GM19351 (cell line): ENCODE measurements at regions not wholly inside any gene's neighbourhood (a gene's known extent, or its start where the extent isn't known, plus 50 kb on each side); places are given as distances from the start of the nearest gene placed in this dataset.

Source experiments
- ATAC-seq: cut with Tn5 transposase; IDR thresholded peaks from one replicate; pipeline ENCODE4 v1.9.1; 2021; ENCODE audit warnings: mild to moderate bottlenecking, moderate library complexity; ENCODE audit not compliant: unreplicated experiment

DNA sequence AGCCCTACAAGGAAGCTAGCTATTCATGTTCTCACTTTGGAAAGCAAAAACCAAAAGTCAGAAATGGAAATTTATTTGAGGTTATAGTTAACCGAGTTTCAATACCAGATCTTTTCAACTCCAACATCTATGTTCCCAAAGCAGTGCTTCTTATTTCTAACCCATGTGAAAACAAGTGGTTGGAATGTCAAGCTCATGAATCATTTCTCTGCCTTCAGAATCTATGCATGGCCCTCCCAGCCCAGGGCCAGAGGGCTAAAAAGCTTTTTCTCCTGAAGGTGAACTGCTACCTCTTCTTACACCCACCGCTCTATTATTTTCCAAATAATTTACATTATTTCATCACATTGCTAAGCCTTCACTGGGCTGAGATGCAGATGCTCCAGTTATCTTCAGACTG lies 158.4 kb downstream of the SP3 start:
- ATAC-seq, result no peak

DNA sequence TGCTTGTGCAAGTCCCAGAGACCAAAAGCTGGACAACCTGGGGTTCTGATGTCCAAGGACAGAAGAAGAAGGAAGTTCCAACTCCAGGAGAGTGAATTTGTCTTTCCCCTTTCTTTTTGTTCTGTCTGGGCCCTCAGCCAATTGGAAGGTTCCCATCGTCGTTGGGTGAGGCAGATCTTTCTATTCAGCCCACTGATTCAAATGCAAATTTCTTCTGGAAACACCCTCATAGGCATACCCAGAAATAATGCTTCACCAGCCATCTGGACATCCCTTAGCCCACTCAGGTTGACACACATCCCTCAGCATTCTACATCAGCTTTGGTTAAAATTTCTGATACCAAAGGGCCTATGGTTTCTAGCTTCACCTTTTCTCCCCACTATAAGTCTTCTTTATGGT lies 156.5 kb downstream of the SP3 start:
- no peak for ATAC-seq

- no peak for ATAC-seq
Observed at GRCh38 chr2:173812321-173812720, 152.9 kb downstream of the SP3 start.

DNA sequence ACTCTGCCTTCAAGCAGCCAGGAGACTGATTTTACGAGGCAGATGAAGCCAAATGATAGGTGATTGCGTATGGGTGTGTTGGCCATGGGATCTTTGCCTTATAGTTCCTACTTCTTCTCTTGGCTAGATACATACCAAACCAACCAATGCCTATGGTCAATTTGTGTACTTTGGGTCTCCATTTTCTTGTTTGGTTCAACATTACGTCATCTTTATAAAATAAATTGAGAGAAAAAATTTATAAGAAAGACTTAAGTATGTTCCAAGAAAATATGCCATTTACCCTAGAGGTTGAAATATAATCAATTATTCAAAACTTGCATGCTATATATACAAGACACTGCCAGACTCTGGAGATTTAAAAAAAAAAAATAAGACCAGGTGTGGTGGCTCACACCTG lies 150.9 kb downstream of the SP3 start:
- ATAC-seq, result no peak

GRCh38 chr2:173815772-173816171 lies 149.4 kb downstream of the SP3 start:
- no peak for ATAC-seq

DNA sequence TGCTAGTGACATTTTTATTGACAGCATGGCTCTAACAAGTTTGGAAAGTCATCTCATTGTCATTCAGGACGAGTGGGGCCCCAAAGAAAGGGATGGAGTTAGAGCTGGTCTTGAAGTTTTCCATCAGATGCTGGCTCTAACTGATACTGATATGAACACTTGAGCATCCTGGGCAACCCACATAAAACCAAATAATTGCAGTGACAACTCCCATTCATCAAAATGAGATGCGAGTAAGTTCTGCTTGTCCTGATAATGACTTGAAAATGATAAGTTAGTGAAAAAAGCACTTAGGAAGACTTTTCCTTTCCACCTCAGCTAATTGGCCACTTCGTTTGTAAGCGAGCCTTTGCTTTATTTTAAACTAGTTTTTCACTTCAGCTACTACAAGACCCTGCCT lies 147.6 kb downstream of the SP3 start:
- ATAC-seq, result no peak

DNA sequence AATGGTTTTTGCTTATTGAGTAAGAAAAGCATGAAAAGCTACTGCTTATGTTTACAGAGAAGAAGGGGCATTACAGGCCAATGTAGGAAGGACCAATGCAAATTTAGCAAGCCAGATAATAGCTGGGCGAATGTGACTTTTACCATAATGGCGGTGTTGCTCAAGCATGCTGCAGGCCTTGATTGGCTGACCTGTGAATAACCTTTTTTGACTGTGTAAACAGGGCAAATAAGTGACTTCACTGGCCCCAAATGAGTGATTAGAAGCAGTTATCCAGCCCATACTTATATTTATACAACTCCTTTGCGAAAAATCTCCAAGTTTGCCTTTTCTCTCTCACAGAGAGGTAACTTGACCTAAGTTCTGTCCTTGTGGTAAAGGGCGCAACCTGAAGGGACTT lies 146.9 kb downstream of the SP3 start:
- ATAC-seq, result no peak

DNA sequence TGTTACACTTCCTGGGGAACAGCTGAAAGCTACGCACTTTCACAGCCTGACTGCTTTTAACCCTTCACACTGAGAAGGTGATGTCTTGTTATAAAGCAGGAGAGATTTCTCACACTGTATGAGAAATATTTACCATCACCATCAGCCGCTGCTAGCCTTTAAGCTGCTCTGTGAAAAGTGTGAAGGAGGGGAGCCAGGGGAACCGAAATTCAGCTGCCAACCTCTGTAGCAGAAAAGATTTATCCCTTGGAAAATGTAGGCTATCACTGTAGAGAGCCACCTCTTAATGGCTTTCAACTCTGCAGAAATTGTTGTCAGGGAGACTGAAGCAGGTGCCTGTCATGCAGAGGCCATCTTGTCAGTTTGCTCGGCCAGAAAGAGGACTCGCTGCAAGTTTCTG lies 145.3 kb downstream of the SP3 start:
- ATAC-seq, result no peak

GRCh38 chr2:173821451-173821850 lies 143.7 kb downstream of the SP3 start:
- no peak for ATAC-seq

- no peak for ATAC-seq
Observed at GRCh38 chr2:173822889-173823542, 142.2 kb downstream of the SP3 start.

DNA sequence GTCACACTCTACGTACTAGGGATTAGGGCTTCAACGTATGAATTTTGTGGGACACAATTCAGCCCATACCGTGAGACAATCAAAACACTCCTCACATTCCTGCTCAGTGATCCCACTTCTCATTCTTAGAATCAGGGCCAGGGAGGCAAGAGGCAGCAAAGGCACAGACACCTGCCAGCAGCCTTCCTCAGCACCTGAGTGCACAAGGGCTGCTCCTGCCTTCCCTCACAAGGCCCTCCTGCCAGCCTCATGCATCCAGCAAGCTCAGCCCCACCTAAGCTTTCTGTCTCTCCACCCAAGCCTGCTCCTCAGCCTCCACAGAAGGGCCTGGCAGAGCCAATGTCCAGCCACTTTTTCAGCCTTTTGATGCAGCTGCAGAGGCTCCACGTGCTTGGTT lies 141.6 kb downstream of the SP3 start:
- no peak for ATAC-seq

- no peak for ATAC-seq
Observed at GRCh38 chr2:173828189-173829142, 136.7 kb downstream of the SP3 start.

- no peak for ATAC-seq
Observed at GRCh38 chr2:173829727-173830126, 135.4 kb downstream of the SP3 start.

DNA sequence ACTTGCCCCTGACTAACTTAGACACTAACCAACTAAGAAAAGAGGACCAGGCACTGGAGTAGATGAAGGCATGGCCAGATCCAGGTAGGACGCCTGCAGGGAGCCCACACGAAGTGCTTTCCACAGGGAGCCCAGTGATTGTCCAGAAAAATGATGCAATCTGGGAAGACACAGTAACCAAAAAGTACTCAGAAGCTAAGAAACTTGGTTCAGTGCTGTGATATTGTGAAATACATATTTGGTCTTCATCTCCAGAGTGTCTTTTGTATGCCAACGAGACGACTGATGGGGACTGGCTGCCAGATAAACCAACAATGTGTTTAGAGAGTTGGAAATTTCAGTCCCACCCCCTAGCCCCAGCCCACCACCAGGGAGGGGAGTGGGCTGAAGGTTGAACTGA lies 135.0 kb downstream of the SP3 start:
- no peak for ATAC-seq

GRCh38 chr2:173831312-173832229 lies 133.6 kb downstream of the SP3 start:
- no peak for ATAC-seq

DNA sequence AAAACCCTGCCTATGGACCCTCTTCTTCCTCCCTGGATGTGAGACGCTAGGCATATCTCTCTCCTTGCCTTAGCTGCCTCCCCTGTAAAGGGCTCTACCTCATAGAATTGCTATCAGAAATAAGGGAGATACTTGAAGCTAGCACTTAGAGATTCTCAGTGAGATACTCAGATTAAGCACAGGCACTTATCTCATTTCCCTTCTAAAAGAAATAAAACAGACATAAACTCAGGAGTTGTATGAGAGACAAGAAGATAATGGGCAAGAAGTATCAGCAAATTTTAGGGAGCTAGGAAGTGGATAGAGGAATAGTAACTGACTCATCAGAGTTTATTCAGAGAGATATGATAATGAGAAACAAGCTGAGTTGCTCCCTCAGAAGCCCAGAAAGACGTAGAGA lies 131.0 kb downstream of the SP3 start:
- ATAC-seq, result no peak

- no peak for ATAC-seq
Observed at GRCh38 chr2:173835726-173836125, 129.4 kb downstream of the SP3 start.

DNA sequence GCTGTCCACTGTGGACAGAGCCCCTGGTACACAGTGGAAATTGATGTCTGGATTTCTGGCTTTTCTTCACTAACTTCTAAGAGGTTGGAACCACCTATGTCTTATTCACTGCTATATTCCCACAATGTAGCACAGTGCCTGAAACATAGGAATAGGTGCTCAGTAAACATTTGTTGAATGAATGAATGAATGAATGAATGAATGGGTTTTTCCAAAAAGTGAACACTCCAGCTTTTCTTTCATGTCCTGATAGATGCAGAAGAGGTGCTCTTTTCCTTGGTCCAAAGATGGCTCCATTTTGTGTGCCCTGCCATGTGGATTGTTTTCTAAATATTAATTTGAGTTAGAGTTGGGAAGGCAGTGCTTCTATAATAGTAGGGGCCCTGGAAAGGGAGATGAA lies 124.1 kb downstream of the SP3 start:
- ATAC-seq, result no peak

DNA sequence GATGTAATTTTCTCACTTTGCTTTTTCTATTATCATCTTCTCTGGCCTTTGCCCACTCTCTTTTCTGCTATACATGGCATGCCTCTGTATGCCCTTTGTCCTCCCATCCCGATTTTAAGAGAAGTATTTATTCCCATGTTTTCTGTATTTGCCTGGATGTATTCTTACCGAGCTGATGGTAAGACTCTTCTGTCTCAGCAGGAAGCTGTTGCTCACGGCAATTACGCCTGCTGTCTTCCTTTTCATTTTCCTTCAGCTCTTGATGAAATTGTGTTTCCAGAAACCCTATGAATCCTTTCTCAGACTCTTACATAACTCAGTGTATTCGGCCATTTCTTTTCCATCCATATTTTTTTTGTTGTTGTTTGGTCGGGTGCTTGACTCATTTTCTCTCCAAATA lies 121.6 kb downstream of the SP3 start:
- no peak for ATAC-seq

GRCh38 chr2:173851141-173851641 lies 114.0 kb downstream of the SP3 start:
- no peak for ATAC-seq

- no peak for ATAC-seq
Observed at GRCh38 chr2:173854141-173854540, 111.0 kb downstream of the SP3 start.
